ENCODE measurements at regions not wholly inside any gene's neighbourhood (a gene's known extent, or its start where the extent isn't known, plus 50 kb on each side); places are given as distances from the start of the nearest gene placed in this dataset.

DNA sequence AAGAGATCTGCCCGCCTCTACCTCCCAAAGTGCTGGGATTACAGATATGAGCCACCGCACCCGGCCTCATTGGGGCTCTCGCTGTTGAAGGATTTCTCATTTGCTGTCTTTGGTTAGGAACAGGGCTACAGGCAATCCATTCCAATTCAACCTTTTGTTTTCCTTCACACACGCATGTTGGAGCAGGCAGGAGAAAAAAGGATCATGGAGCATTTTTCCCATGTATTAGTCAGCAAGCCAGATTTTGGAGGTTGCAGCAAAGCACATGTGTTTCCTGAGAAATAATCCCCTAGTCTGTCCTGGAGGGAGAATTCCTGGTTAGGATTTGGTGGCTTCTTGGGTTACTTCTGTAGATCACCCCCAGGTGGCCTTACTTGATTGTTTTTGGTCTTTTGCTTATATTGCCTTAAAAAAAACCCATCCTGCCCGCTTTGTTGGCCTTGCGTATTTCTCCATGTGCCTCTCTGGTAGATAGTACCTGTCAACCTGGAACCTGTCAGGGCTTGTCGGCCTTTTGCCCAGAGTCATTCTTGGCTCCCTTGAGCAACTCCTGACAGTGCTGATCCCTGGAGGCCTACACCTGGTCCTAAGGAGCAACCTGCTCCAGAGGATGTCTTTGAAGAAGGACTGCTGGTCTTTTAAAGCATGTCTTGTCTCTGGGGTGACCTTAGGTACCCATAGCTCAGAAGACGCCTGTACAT, 82.4 kb upstream of the CLCN4 start:
- DNase-seq (ENCODE audit: low spot score) (peak; percentile 78), ATAC-seq (ENCODE audit: low read depth) (peak; percentile 94)
- TF ChIP-seq, protein P1, sequence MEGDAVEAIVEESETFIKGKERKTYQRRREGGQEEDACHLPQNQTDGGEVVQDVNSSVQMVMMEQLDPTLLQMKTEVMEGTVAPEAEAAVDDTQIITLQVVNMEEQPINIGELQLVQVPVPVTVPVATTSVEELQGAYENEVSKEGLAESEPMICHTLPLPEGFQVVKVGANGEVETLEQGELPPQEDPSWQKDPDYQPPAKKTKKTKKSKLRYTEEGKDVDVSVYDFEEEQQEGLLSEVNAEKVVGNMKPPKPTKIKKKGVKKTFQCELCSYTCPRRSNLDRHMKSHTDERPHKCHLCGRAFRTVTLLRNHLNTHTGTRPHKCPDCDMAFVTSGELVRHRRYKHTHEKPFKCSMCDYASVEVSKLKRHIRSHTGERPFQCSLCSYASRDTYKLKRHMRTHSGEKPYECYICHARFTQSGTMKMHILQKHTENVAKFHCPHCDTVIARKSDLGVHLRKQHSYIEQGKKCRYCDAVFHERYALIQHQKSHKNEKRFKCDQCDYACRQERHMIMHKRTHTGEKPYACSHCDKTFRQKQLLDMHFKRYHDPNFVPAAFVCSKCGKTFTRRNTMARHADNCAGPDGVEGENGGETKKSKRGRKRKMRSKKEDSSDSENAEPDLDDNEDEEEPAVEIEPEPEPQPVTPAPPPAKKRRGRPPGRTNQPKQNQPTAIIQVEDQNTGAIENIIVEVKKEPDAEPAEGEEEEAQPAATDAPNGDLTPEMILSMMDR (IDR thresholded peaks at IDR 0.05; ENCODE audit: poor library complexity, severe bottlenecking): no peak
- Histone ChIP-seq H3K4me1 (ENCODE audit: insufficient read depth, poor library complexity, severe bottlenecking) (peaks cover 21% of the 10 kb centered on the region), H3K4me3 (ENCODE audit: severe bottlenecking) (no peak overlapping the region), H3K36me3 (ENCODE audit: low read depth) (no peaks in the 10 kb centered on the region), H3K27ac (ENCODE audit: poor library complexity, severe bottlenecking) (peak overlapping the region; percentile 60), H3K9me3 (ENCODE audit: severe bottlenecking) (no peaks in the 10 kb centered on the region), H3K27me3 (ENCODE audit: insufficient read depth, poor library complexity, severe bottlenecking) (no peaks in the 10 kb centered on the region)

DNA sequence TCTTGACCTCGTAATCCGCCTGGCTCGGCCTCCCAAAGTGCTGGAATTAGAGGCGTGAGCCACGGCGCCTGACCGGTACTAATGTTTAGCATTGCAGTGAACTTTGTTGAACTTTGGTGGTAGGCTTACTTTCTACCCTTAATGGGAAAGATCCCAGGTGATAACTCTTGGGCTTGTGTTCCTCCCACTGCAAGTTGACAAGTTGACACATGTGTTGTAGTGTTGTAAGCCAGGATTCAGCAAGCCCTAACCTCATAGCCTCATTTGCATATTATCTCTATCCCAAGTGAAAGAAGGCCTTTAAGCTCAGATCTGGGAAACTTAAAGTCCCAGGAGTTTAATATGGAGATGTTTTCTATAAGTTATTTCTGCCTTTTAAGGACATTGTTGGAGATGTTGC, 80.0 kb upstream of the CLCN4 start:
- 0 out of 3 replicates have a peak, but pooled peaks have one; percentile 12 for ATAC-seq (ENCODE audit: low read depth)

GRCh38 chrX:10077425-10078188, 79.2 kb upstream of the CLCN4 start:
- H3K4me3 ChIP-seq (ENCODE audit: severe bottlenecking): no peak overlapping the region
- H3K27me3 ChIP-seq (ENCODE audit: insufficient read depth, poor library complexity, severe bottlenecking): no peaks in the 10 kb centered on the region
- DNase-seq (ENCODE audit: low spot score) (no peak), ATAC-seq (ENCODE audit: low read depth) (peak; percentile 78)
- no peaks in the 10 kb centered on the region for H3K36me3 ChIP-seq (ENCODE audit: low read depth)
- no peaks in the 10 kb centered on the region for H3K9me3 ChIP-seq (ENCODE audit: severe bottlenecking)
- H3K4me1 ChIP-seq (ENCODE audit: insufficient read depth, poor library complexity, severe bottlenecking): peaks cover 21% of the 10 kb centered on the region
- no peak overlapping the region for H3K27ac ChIP-seq (ENCODE audit: poor library complexity, severe bottlenecking)
- TF ChIP-seq, protein P1 (IDR thresholded peaks at IDR 0.05; ENCODE audit: poor library complexity, severe bottlenecking): no peak

More for the DNA sequence above, 80.0 kb upstream of the CLCN4 start:
- Histone ChIP-seq H3K27me3 (ENCODE audit: insufficient read depth, poor library complexity, severe bottlenecking) (no peaks in the 10 kb centered on the region), H3K4me3 (ENCODE audit: severe bottlenecking) (no peak overlapping the region), H3K9me3 (ENCODE audit: severe bottlenecking) (no peaks in the 10 kb centered on the region), H3K27ac (ENCODE audit: poor library complexity, severe bottlenecking) (no peak overlapping the region), H3K36me3 (ENCODE audit: low read depth) (no peaks in the 10 kb centered on the region), H3K4me1 (ENCODE audit: insufficient read depth, poor library complexity, severe bottlenecking) (peaks cover 21% of the 10 kb centered on the region)
- TF ChIP-seq, protein P1 (IDR thresholded peaks at IDR 0.05; ENCODE audit: poor library complexity, severe bottlenecking): no peak
- DNase-seq (ENCODE audit: low spot score): no peak

DNA sequence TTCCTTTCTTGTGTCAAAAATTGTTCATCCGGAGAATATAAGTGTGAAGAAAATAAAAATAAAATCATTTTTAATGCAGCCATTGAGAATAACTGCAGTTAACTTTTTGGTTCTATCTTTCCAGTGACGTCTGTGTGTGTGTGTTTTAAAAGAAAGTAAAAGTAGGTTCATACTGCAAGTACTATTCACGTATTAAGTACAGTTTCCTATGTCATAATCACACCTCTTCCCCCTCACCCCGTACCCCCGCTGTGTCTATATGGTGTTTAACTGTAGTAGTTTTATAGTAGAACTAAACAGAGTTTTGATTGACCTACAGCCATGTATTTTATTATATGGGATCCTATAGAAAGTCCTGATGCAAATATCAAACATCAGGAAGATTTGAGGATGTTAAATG, 78.5 kb upstream of the CLCN4 start:
- no peak overlapping the region for H3K27ac ChIP-seq (ENCODE audit: poor library complexity, severe bottlenecking)
- ATAC-seq (ENCODE audit: low read depth) (no peak), DNase-seq (ENCODE audit: low spot score) (no peak)
- no peaks in the 10 kb centered on the region for H3K27me3 ChIP-seq (ENCODE audit: insufficient read depth, poor library complexity, severe bottlenecking)
- TF ChIP-seq, protein P1 (IDR thresholded peaks at IDR 0.05; ENCODE audit: poor library complexity, severe bottlenecking): no peak
- H3K9me3 ChIP-seq (ENCODE audit: severe bottlenecking): no peaks in the 10 kb centered on the region
- no peaks in the 10 kb centered on the region for H3K36me3 ChIP-seq (ENCODE audit: low read depth)
- H3K4me3 ChIP-seq (ENCODE audit: severe bottlenecking): no peak overlapping the region
- H3K4me1 ChIP-seq (ENCODE audit: insufficient read depth, poor library complexity, severe bottlenecking): peaks cover 21% of the 10 kb centered on the region
